Right renal cortex interstitium (tissue), 3 donors: ENCODE measurements at regions not wholly inside any gene's neighbourhood (a gene's known extent, or its start where the extent isn't known, plus 50 kb on each side); places are given as distances from the start of the nearest gene placed in this dataset.

Experiments used
- DNase-seq, 3 donors: peaks; one replicate each; pipeline ENCODE4 v3.0.0-alpha.2; 2013; ENCODE audit warnings: low read depth in 3 of 3, low spot score in 2 of 3

DNA sequence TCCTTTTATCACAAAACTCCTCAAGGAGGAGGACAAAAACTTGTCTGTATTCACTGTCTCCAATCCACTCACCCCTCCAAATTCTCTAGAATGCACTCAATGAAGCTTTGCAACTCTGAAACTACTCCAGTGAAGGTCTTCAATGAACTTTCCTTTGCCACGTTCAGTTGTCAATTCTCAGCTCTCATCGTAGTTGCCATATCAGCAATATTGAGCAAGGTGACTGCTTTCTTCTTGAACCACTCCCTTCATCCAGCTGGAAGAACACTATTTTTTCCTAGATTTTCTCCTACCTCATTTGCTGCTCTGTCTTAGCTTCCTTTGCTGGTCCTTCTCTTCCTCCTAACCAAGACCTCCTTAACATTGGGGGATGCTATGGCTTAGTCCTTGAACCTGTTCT lies 191.8 kb downstream of the KDR start:
- DNase-seq, result no peak

GRCh38 chr4:54930226-54930625 lies 195.2 kb downstream of the KDR start:
- DNase-seq, result no peak

GRCh38 chr4:54929459-54929858 lies 195.9 kb downstream of the KDR start:
- no peak for DNase-seq

DNA sequence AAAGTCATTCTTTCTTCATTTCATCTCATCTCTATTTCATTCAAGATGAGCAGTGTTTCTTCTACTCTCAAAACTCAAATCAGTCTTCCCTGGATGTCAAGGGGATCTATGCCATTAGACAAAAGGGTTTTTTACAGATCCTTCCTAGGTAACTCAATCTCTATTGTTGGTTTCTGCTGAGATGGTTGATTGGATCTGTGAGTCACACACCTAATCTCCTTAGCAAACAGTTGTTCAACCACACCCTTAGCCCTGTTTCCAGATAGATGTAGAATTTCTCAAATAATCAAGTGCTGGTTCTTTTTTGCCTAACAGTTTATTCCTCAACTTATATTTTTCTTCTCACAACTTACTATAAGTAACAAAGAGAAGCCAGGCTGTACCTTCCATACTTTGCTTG lies 200.5 kb downstream of the KDR start:
- no peak for DNase-seq

DNA sequence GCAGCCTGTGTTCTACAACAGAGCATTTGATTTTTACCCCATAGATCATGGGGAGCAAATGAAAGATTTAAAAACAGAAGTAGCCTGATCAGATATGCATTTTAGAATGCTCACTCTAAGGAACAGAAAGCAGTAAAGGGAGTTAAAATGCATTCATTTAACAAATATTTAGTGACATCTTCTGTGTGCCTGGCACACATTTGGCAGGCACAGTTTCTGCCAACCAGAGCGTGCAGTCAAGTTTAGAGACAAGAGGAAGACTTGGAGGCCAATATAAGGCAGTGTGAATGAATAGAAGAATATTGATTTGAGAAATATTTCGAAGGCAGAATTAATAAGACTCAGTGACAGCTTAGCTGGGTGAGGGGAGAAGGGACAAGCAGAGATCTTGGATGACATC lies 210.1 kb downstream of the KDR start:
- no peak for DNase-seq

GRCh38 chr4:54914781-54915180 lies 210.6 kb downstream of the KDR start:
- DNase-seq, result no peak

DNA sequence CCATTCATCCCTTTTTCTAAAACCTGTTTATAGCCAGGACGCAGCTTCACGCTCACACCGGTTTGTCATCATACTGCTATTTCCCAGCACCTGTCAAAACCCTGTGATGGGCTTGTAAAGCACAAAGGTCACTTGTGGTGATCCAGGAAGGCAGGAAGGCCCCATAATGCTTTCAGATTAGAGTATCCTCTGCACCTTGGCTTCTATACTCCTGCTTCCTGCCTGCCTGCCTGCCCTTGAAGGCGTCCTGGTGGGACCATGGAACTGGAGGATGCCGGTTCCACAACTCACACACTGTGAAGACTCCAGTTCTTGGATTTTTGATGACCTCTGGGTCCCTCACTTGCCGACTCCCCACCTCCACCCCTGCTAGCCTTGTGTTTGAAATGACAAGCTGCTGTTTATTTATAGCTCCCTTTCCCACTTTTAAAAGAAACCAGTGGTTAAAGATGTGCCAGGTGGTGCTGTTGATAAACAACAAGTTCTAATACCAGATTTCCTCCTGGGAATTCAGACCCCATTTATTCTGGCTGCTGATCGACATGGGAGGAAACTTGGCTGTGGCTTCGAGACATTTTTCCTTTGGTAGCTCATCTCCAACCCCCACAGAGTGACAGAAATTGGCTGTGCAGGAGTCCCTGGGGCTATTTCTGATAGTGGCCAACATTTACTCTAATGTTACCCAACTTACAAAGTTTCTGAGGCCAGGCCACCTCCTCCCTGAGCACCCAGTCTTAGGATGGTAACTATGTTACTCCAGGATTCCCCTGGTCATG lies 211.5 kb downstream of the KDR start:
- DNase-seq, result no peak

- no peak for DNase-seq
These were observed 213.2 kb downstream of the KDR start for GRCh38 chr4:54912155-54912554.

DNA sequence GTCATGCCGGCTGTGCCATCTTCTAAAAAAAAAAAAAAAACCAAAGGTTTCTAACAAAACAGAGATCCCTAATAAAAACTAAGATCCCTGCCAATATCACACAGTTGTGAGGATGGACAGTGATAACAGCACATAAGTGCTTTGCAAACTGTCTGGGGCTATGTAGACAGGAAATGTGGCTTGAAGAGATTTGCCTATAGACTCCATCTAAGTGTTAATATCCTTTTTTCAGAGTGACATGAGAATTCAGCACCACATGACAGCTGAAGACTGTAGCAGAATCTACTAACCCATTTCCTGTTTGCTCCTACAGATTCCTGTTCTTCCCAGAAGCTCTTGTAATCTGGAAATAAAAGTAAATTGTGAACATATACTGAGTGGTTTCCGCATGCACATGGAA lies 215.4 kb downstream of the KDR start:
- DNase-seq, result no peak

- no peak for DNase-seq
These were observed 216.6 kb downstream of the KDR start for GRCh38 chr4:54908763-54909162.

GRCh38 chr4:54904953-54905352 lies 220.4 kb downstream of the KDR start:
- no peak for DNase-seq

- no peak for DNase-seq
These were observed 222.4 kb downstream of the KDR start for GRCh38 chr4:54902976-54903375.

GRCh38 chr4:54902271-54902670 lies 223.1 kb downstream of the KDR start:
- DNase-seq, result no peak

DNA sequence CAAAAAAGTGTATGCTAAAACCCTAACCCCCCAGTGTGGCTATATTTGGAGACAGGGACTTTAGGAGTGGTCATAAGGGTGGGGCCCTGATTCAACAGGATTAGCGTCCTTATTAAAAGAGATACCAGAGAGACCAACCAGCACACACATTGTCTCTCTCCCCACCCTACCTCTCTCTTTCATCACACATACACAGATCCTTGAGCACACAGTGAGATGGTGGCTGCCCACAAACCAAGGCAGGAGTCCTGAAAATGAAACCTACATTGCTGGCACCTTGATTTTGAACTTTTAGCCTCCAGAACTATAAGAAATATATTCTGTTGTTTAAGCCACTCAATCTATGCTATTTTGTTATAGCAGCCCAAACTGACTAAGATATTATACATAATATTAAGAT lies 224.2 kb downstream of the KDR start:
- DNase-seq, result no peak

- DNase-seq, result no peak
These were observed 226.6 kb downstream of the KDR start for GRCh38 chr4:54898656-54899340.

DNA sequence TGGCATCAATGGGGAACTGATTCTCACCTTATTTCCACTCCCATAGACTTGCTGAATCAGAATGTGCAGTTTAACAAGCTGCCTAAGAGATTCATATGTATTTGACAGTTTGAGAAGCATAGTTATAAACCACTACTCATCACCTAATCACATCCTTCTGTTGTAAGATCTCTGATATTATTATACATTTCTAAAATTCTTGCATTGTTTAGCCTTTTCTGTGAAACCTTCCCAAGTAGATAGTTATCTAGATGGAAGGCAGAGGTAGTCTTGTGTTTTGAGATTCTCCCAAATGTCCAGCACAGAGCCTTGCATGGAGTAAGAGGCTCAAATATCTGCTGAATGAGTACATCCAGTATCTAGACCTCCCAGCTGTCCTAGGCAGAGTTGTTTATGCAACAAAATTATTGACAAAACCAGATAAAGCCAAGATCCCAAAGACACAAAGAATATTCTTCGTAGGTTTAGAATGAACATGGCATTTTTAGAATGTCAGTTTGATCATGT lies 227.3 kb downstream of the KDR start:
- no peak for DNase-seq

- no peak for DNase-seq
These were observed 227.8 kb downstream of the KDR start for GRCh38 chr4:54897590-54897989.

DNA sequence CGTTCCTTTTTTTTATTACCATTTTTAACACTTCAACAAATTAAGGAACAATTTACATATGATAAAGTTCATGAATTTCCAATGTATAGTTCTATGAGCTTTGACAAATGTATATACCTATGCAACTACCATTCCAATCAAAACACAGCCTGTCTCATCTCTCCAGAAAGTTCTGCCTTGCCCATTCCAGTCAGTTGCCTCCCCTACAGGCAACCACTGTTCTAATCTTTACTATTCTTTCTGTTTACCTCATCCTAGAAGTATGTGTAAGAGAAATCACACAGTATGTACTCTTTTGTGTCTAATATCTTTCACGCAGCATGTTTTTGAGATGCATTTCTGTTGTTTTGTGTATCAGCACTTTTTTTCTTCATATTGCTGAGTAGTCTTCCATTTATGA lies 224.9 kb downstream of the KIT start:
- DNase-seq, result no peak

- no peak for DNase-seq
These were observed 221.8 kb downstream of the KIT start for GRCh38 chr4:54879576-54879975.

- no peak for DNase-seq
These were observed 219.2 kb downstream of the KIT start for GRCh38 chr4:54877006-54877405.

DNA sequence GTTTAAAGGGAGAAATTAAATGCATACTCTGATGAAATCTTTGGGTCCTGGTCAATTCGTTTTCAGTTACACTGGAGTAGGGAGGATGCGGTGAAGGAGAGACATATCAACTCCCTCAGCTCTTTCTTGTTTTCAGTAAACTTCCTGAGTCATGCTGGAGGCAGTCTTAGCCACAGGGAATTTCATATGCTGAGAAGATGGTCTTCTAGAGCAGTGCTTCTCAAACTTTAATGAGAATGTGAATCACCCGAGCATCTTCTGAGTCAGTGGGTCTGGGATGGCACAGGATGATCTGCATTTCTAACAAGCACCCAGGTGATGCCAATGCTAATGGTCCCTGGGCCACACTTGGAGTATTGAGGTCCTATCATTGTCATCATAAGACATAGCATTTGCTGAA lies 214.5 kb downstream of the KIT start:
- no peak for DNase-seq

GRCh38 chr4:54863571-54864255 lies 206.0 kb downstream of the KIT start:
- no peak for DNase-seq
